ENCODE measurements at regions not wholly inside any gene's neighbourhood (a gene's known extent, or its start where the extent isn't known, plus 50 kb on each side); places are given as distances from the start of the nearest gene placed in this dataset.

- no peak for DNase-seq
Measured at GRCh38 chr14:35222872-35223466, 69.2 kb upstream of the PSMA6 start.

GRCh38 chr14:35223927-35224326 lies 68.3 kb upstream of the PSMA6 start:
- no peak for DNase-seq

- no peak for DNase-seq
Measured at GRCh38 chr14:35224615-35225014, 67.6 kb upstream of the PSMA6 start.

- peak; percentile 13 for DNase-seq
Measured at GRCh38 chr14:35229084-35229791, 62.9 kb upstream of the PSMA6 start.

GRCh38 chr14:35229792-35230089 lies 62.4 kb upstream of the PSMA6 start:
- DNase-seq, result no peak

GRCh38 chr14:35231207-35231760 lies 60.9 kb upstream of the PSMA6 start:
- DNase-seq, result no peak

GRCh38 chr14:35234012-35234805 lies 58.0 kb upstream of the PSMA6 start:
- no peak for DNase-seq

GRCh38 chr14:35235840-35236239 lies 56.3 kb upstream of the PSMA6 start:
- DNase-seq, result no peak

GRCh38 chr14:35236806-35237205 lies 55.4 kb upstream of the PSMA6 start:
- DNase-seq, result no peak

- DNase-seq, result no peak
Measured at GRCh38 chr14:35240231-35240630, 52.0 kb upstream of the PSMA6 start.
